ENCODE measurements at regions not wholly inside any gene's neighbourhood (a gene's known extent, or its start where the extent isn't known, plus 50 kb on each side); places are given as distances from the start of the nearest gene placed in this dataset.

DNA sequence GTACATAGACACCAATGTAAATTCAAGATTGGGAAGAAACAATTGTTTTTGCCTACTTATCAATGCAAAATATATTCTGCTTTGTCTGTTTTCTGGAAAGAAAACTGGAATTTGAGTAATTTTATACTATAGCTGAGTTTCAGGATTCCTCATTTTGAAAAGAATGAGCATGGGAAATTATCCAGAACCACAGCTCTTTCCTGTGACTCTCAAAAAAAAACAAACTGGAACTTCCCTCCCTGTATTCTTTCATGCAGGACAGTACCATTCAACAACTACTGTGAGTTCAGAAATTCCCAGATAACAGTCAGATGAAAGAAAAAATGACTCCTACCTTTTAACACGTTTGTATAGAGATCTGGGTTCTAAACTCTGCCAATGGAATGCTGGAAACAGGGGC is 372.4 kb downstream of the TGFB2 start:
- ChIA-PET CTCF (no interaction called here), POLR2A (no interaction called here)
- no peaks in the 10 kb centered on the region for H3K27me3 Mint-ChIP-seq (ENCODE audit: insufficient read depth, unreplicated experiment)

GRCh38 chr1:218718206-218718605 is 373.1 kb downstream of the TGFB2 start:
- no peak overlapping the region for H3K4me3 Mint-ChIP-seq (ENCODE audit: unreplicated experiment)
- no peaks in the 10 kb centered on the region for H3K36me3 ChIP-seq (ENCODE audit: control insufficient read depth, insufficient read depth, low read length)
- no peak overlapping the region for H3K27ac Mint-ChIP-seq (ENCODE audit: unreplicated experiment)
- no TSS peak for BruUV-seq (replicated peaks)
- H3K4me1 ChIP-seq, result no peaks in the 10 kb centered on the region
- no peaks in the 10 kb centered on the region for H3K4me1 Mint-ChIP-seq (ENCODE audit: low read depth, unreplicated experiment)
- no peaks in the 10 kb centered on the region for H3K27me3 Mint-ChIP-seq (ENCODE audit: insufficient read depth, unreplicated experiment)
- no peaks in the 10 kb centered on the region for H3K9me3 ChIP-seq
- no peak for TF ChIP-seq CTCF (IDR thresholded peaks at IDR 0.05; ENCODE audit: insufficient read depth in 1 of 2, low read depth in 1 of 2, low read length in 1 of 2, severe bottlenecking in 1 of 2, unreplicated experiment in 1 of 2)
- POLR2A ChIA-PET, result no interaction called here
- no peak for DNase-seq
- peaks cover 10% of the 10 kb centered on the region for H3K9me3 Mint-ChIP-seq (ENCODE audit: unreplicated experiment)
- no peaks in the 10 kb centered on the region for H3K27me3 ChIP-seq (replicated peaks; ENCODE audit: control insufficient read depth, insufficient read depth, low read length)
- no peaks in the 10 kb centered on the region for H3K36me3 Mint-ChIP-seq (ENCODE audit: insufficient read depth, unreplicated experiment)
- no peak overlapping the region for H3K4me3 ChIP-seq (ENCODE audit: low read depth, low read length)
- CTCF ChIA-PET, result no interaction called here
- intact Hi-C loops (cut with micrococcal nuclease; ENCODE audit: unreplicated experiment), result no loop called here

More for the DNA sequence above, 372.4 kb downstream of the TGFB2 start:
- Mint-ChIP-seq H3K36me3 (ENCODE audit: insufficient read depth, unreplicated experiment) (no peaks in the 10 kb centered on the region), H3K27ac (ENCODE audit: unreplicated experiment) (no peak overlapping the region), H3K4me1 (ENCODE audit: low read depth, unreplicated experiment) (no peaks in the 10 kb centered on the region), H3K4me3 (ENCODE audit: unreplicated experiment) (no peak overlapping the region), H3K9me3 (ENCODE audit: unreplicated experiment) (peaks cover 10% of the 10 kb centered on the region)
- H3K27me3 ChIP-seq (replicated peaks; ENCODE audit: control insufficient read depth, insufficient read depth, low read length), result no peaks in the 10 kb centered on the region
- no peaks in the 10 kb centered on the region for H3K4me1 ChIP-seq
- H3K9me3 ChIP-seq, result no peaks in the 10 kb centered on the region
- no peaks in the 10 kb centered on the region for H3K36me3 ChIP-seq (ENCODE audit: control insufficient read depth, insufficient read depth, low read length)
- BruUV-seq (replicated peaks), result no TSS peak
- H3K4me3 ChIP-seq (ENCODE audit: low read depth, low read length), result no peak overlapping the region
- TF ChIP-seq CTCF (IDR thresholded peaks at IDR 0.05; ENCODE audit: insufficient read depth in 1 of 2, low read depth in 1 of 2, low read length in 1 of 2, severe bottlenecking in 1 of 2, unreplicated experiment in 1 of 2), result no peak
- intact Hi-C loops (cut with micrococcal nuclease; ENCODE audit: unreplicated experiment), result no loop called here
- DNase-seq, result no peak

- Histone ChIP-seq H3K36me3 (ENCODE audit: control insufficient read depth, insufficient read depth, low read length) (no peaks in the 10 kb centered on the region), H3K4me3 (ENCODE audit: low read depth, low read length) (no peak overlapping the region), H3K9me3 (no peaks in the 10 kb centered on the region), H3K27me3 (replicated peaks; ENCODE audit: control insufficient read depth, insufficient read depth, low read length) (no peaks in the 10 kb centered on the region), H3K4me1 (no peaks in the 10 kb centered on the region)
- no peak for DNase-seq
- no TSS peak for BruUV-seq (replicated peaks)
- no peak overlapping the region for H3K4me3 Mint-ChIP-seq (ENCODE audit: unreplicated experiment)
- TF ChIP-seq CTCF (IDR thresholded peaks at IDR 0.05; ENCODE audit: insufficient read depth in 1 of 2, low read depth in 1 of 2, low read length in 1 of 2, severe bottlenecking in 1 of 2, unreplicated experiment in 1 of 2), result no peak
- ChIA-PET POLR2A (no interaction called here), CTCF (no interaction called here)
- peaks cover 10% of the 10 kb centered on the region for H3K9me3 Mint-ChIP-seq (ENCODE audit: unreplicated experiment)
- no peaks in the 10 kb centered on the region for H3K27me3 Mint-ChIP-seq (ENCODE audit: insufficient read depth, unreplicated experiment)
- no peak overlapping the region for H3K27ac Mint-ChIP-seq (ENCODE audit: unreplicated experiment)
- intact Hi-C loops (cut with micrococcal nuclease; ENCODE audit: unreplicated experiment), result no loop called here
- no peaks in the 10 kb centered on the region for H3K4me1 Mint-ChIP-seq (ENCODE audit: low read depth, unreplicated experiment)
- no peaks in the 10 kb centered on the region for H3K36me3 Mint-ChIP-seq (ENCODE audit: insufficient read depth, unreplicated experiment)
Observed at GRCh38 chr1:218718977-218719376, 373.8 kb downstream of the TGFB2 start.
